Chondrocyte (in vitro differentiated cells): ENCODE measurements at regions not wholly inside any gene's neighbourhood (a gene's known extent, or its start where the extent isn't known, plus 50 kb on each side); places are given as distances from the start of the nearest gene placed in this dataset.

Source experiments
- DNase-seq: peaks from one replicate; pipeline ENCODE4 v3.0.0; 2021; ENCODE audit warnings: mixed read lengths, low spot score
- H3K27ac Mint-ChIP-seq: one replicate; pipeline ENCODE4 v1.8.0; 2021; ENCODE audit warnings: mild to moderate bottlenecking, moderate library complexity, mixed read lengths; ENCODE audit not compliant: unreplicated experiment
- H3K27me3 Mint-ChIP-seq: 2 replicates; pipeline ENCODE4 v1.8.0; 2021; ENCODE audit warnings: low read depth, mixed read lengths
- H3K36me3 Mint-ChIP-seq: 2 replicates; pipeline ENCODE4 v1.8.0; 2021; ENCODE audit warnings: low read depth, mixed read lengths
- H3K4me1 Mint-ChIP-seq: 2 replicates; pipeline ENCODE4 v1.8.0; 2021; ENCODE audit warnings: low read depth, mild to moderate bottlenecking, mixed read lengths
- H3K4me3 Mint-ChIP-seq: one replicate; pipeline ENCODE4 v1.8.0; 2021; ENCODE audit warnings: mild to moderate bottlenecking, moderate library complexity, mixed read lengths; ENCODE audit not compliant: unreplicated experiment
- H3K9me3 Mint-ChIP-seq: 2 replicates; pipeline ENCODE4 v1.8.0; 2021; ENCODE audit warnings: low read depth, mixed read lengths
- CTCF ChIP-seq: fragments of 200-600 bp; sonication (generic); IDR thresholded peaks from 2 replicates; pipeline ENCODE4 v1.5.0; 2021; ENCODE audit warnings: antibody characterized with exemption, mild to moderate bottlenecking, moderate library complexity

GRCh38 chr7:153835103-153835502, 217.1 kb upstream of the DPP6 start:
- TF ChIP-seq CTCF = no peak
- H3K36me3 Mint-ChIP-seq = no peaks in the 10 kb centered on the region
- no peaks in the 10 kb centered on the region for H3K4me1 Mint-ChIP-seq
- no peaks in the 10 kb centered on the region for H3K27me3 Mint-ChIP-seq
- no peak overlapping the region for H3K4me3 Mint-ChIP-seq
- no peak for DNase-seq
- no peak overlapping the region for H3K27ac Mint-ChIP-seq
- peaks cover 59% of the 10 kb centered on the region for H3K9me3 Mint-ChIP-seq

DNA sequence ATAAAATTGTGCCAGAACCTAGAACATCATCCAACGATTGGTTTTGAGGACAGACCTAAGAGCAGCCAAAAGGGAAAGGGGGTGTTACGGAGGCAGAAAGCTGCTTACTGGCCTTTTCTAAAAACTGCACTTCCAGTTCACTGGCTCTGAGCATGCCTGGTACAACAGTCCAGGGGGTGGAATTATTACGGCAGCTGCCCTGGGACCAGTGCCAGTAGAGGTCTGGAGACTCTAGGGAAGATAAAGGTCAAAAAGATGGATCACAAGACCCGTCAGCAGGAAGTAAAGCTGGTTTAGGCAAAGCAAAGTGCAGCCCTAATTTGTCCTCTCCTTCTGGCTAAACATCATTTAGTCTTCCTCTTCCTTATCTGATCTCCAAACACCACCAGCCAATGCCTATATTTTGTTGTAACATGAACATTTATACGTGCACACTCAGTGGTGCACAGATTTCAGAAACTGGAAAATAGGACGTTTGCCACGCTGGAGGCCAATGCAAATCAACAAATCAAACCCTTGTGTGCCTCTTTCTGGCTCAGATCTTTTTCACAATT, 216.4 kb upstream of the DPP6 start:
- no peak overlapping the region for H3K4me3 Mint-ChIP-seq
- no peaks in the 10 kb centered on the region for H3K4me1 Mint-ChIP-seq
- no peak for DNase-seq
- no peak overlapping the region for H3K27ac Mint-ChIP-seq
- H3K9me3 Mint-ChIP-seq = peaks cover 58% of the 10 kb centered on the region
- H3K36me3 Mint-ChIP-seq = no peaks in the 10 kb centered on the region
- TF ChIP-seq CTCF = no peak
- no peaks in the 10 kb centered on the region for H3K27me3 Mint-ChIP-seq

DNA sequence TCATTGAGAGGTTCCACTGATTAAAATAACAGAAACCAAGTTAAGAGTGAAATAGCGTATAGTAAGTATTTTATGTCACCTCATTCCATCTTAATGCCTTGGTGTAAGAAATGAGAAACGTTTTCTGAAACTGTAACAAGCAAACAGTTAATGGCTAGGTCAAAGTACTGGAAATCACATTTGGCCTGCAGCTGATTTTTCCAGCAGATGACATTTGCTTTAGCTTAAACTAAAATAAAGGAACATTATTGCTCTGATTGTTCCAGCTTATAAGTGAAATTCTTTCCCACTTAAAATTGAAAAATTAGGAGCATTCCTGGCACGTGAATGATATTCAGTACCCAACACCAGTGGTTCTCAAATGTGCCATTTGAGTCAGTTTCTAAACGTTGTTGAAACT, 213.6 kb upstream of the DPP6 start:
- Mint-ChIP-seq H3K27ac (no peak overlapping the region), H3K4me3 (no peak overlapping the region), H3K36me3 (no peaks in the 10 kb centered on the region), H3K27me3 (no peaks in the 10 kb centered on the region), H3K9me3 (peaks cover 54% of the 10 kb centered on the region), H3K4me1 (no peaks in the 10 kb centered on the region)
- no peak for TF ChIP-seq CTCF
- no peak for DNase-seq

DNA sequence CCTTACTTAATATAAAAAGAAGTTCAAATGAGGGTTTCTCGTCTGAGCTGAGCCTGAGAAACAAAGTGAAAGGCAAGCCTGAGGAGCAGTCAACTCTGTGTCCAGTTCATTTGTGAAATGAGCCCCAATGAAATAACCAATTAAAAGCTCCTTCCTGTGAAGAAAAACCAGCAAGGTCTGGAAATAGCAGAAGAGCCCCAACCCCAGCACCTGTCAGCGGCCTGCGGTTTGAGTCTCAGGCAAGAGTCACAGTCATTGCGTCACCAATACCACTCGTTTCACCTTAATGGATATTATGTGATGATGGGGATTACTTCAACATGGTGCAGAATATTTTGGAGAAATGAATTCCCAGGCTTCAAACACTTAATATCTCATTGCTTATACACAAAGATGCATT, 211.3 kb upstream of the DPP6 start:
- Mint-ChIP-seq H3K27me3 (no peaks in the 10 kb centered on the region), H3K4me3 (no peak overlapping the region), H3K27ac (no peak overlapping the region), H3K9me3 (peaks cover 55% of the 10 kb centered on the region), H3K36me3 (no peaks in the 10 kb centered on the region), H3K4me1 (no peaks in the 10 kb centered on the region)
- DNase-seq = no peak
- TF ChIP-seq CTCF = no peak

DNA sequence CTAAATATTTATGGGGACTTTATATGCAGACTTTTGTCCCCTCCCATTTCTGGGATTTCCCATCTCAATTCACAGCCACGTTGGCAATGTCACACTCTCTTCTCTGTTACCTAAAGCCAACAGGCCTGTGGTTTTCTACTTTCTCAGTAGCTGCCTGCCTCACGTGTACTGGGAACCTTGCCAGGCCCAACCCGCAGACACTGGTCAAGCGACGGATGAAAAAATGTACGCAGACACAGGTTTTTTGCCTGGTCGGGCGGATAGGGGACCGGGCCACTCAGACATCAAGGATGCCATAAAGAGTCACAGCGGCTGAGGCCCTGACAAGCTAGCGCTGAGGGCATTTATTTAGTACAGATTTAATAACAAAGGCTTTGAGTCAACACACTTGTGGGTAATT, 204.4 kb upstream of the DPP6 start:
- Mint-ChIP-seq H3K27ac (no peak overlapping the region), H3K4me3 (no peak overlapping the region), H3K36me3 (no peaks in the 10 kb centered on the region), H3K4me1 (no peaks in the 10 kb centered on the region), H3K9me3 (peaks cover 82% of the 10 kb centered on the region), H3K27me3 (no peaks in the 10 kb centered on the region)
- TF ChIP-seq CTCF = no peak
- DNase-seq = no peak
